ENCODE measurements at regions not wholly inside any gene's neighbourhood (a gene's known extent, or its start where the extent isn't known, plus 50 kb on each side); places are given as distances from the start of the nearest gene placed in this dataset.

DNA sequence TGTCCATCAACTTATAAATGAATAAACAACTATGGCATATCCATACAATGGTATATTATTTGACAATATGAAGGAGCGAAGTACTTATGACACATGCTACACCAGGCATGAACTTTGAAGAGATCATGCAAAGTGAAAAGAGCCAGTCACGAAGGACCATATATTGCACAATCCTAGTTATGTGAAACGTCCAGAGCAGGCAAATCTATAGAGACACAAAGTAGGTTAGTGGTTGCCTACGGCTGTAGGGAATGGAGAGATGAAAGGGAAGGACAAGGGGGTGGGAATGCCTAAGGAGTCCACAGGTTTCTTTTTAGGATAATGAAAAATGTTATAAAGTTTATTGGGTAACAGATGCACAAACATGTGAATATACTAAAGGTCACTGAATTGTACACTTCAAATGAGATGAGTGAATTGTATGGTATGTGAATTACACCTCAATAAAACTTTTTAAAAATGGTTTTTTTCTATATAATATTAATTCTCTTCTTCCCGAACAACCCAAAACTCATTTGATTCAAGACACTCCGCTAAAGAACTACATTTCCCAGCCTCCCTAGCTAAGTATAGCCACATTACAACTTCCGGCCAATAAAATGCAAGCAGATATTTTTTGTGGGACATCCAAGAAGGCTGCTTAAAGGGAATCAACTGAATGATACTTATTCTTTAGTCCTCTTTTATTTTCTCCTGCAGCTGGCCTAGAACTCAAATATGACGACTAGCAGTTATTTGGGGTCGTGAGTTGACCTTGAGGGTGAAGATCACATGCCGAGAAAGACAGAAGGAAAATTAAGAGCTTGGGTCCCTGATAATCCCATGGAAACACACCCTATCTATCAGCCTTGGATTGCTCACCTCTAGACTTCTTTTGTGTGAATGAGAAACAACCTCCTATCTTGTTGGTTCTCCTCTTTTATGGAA lies 187.2 kb downstream of the TTC8 start:
- TF ChIP-seq, protein P1, sequence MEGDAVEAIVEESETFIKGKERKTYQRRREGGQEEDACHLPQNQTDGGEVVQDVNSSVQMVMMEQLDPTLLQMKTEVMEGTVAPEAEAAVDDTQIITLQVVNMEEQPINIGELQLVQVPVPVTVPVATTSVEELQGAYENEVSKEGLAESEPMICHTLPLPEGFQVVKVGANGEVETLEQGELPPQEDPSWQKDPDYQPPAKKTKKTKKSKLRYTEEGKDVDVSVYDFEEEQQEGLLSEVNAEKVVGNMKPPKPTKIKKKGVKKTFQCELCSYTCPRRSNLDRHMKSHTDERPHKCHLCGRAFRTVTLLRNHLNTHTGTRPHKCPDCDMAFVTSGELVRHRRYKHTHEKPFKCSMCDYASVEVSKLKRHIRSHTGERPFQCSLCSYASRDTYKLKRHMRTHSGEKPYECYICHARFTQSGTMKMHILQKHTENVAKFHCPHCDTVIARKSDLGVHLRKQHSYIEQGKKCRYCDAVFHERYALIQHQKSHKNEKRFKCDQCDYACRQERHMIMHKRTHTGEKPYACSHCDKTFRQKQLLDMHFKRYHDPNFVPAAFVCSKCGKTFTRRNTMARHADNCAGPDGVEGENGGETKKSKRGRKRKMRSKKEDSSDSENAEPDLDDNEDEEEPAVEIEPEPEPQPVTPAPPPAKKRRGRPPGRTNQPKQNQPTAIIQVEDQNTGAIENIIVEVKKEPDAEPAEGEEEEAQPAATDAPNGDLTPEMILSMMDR (IDR thresholded peaks at IDR 0.05; ENCODE audit: borderline replicate concordance, extremely low read depth, low read length, poor library complexity, severe bottlenecking), result no peak
- no peak for TF ChIP-seq EZH2 (IDR thresholded peaks at IDR 0.05; ENCODE audit: borderline replicate concordance, low read depth, low read length, severe bottlenecking)

Data from DND-41 (cell line).